ENCODE measurements at regions not wholly inside any gene's neighbourhood (a gene's known extent, or its start where the extent isn't known, plus 50 kb on each side); places are given as distances from the start of the nearest gene placed in this dataset.

DNA sequence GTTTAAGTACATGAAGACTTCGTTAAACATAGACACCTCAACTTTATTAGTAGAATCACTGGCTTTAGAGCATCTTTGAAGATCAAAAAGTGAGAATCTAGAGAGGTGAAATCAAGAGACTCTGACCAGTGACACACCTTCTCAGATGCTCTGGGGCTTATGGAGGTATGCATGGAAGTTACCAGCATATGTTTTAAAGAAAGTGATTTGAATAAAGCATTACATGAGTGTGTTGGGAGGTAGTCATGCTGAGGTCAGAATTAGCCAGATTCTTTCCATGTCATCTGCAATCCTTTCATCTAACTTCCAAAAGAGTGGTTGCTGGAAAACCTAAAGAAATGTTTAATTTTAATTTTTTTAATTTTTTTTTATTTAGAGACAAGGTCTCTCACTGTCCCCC lies 658.0 kb upstream of the GOLIM4 start:
- H3K4me3 ChIP-seq (ENCODE audit: low read depth, low read length): no peak overlapping the region
- TF ChIP-seq, protein P1, sequence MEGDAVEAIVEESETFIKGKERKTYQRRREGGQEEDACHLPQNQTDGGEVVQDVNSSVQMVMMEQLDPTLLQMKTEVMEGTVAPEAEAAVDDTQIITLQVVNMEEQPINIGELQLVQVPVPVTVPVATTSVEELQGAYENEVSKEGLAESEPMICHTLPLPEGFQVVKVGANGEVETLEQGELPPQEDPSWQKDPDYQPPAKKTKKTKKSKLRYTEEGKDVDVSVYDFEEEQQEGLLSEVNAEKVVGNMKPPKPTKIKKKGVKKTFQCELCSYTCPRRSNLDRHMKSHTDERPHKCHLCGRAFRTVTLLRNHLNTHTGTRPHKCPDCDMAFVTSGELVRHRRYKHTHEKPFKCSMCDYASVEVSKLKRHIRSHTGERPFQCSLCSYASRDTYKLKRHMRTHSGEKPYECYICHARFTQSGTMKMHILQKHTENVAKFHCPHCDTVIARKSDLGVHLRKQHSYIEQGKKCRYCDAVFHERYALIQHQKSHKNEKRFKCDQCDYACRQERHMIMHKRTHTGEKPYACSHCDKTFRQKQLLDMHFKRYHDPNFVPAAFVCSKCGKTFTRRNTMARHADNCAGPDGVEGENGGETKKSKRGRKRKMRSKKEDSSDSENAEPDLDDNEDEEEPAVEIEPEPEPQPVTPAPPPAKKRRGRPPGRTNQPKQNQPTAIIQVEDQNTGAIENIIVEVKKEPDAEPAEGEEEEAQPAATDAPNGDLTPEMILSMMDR (IDR thresholded peaks at IDR 0.05; ENCODE audit: low read depth, low read length): no peak

DNA sequence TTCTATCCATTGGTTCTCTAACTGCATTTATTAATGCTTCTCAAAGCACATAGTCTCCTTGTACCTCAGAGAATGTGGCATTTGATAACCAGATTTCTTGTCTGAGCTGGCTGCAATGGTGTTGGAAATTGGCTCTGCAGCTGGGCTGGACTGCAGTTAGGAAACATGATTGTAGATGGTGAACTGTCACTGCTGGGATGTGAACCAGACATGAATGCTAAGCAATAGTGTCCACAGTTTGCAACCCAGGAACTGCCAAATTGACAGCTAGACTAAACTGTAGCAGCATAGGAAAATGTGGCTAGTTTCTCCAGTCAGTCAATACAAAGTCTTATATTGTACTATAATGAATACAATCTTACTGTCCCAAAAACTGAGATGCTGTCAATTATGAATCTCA lies 656.6 kb upstream of the GOLIM4 start:
- no peak overlapping the region for H3K4me3 ChIP-seq (ENCODE audit: low read depth, low read length)
- TF ChIP-seq, protein P1 (IDR thresholded peaks at IDR 0.05; ENCODE audit: low read depth, low read length): no peak

DNA sequence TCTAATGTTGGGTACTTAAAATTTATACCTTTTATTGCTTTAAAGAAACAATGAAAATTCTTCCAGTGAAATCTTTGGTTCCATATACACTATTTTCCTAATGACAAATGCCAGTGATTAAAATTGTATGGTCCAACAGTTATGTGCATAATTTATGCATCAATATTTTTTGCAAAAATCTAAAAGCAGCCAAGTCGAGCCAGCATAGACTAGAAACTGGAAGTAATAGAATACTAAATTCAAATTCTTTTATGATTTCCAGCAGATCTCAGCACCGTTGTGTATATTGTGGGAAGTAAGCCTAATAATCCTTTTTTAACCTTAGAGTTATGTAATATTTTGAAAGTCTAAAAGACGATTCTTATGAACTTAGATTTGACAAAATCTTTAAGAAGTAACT lies 652.0 kb upstream of the GOLIM4 start:
- TF ChIP-seq, protein P1 (IDR thresholded peaks at IDR 0.05; ENCODE audit: low read depth, low read length): no peak

DNA sequence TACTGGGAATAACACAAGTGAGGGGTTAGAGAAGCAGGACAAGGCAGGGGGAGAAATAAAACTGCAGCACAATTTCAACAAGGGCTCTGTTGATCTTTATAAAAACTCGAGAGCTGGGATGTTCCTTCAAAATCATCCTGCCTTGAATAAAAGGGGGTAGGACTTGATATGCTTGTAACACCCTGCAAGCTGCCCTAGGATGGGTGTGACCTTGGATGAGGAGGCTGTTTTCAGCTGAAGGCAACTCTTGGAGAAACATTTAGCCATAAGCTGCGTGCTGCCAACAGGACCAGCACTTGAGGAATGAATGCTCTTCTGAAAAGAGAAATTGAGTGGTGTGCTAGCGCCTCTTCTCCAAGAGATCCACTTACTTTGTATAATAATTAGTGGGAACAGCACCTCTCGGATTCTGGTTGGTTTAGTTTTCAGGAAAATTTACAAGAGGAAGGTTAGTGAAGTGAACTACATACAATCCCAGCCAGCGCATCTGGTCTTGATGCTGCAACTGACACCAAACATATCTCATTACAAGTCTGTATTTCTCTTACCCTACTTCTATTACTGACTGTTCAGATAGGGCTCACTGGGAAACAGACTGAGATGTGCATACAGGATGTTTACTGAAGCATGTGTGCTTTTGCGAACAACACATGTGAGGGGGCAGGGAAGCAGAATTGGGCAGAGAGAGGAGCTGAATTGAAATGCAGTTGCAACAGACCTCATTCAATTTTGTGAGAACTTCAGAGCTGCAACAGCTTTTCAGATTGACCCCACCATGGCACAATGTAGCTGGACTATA lies 643.0 kb upstream of the GOLIM4 start:
- TF ChIP-seq, protein P1 (IDR thresholded peaks at IDR 0.05; ENCODE audit: low read depth, low read length): no peak
- no peak overlapping the region for H3K4me3 ChIP-seq (ENCODE audit: low read depth, low read length)

More for the DNA sequence above, 652.0 kb upstream of the GOLIM4 start:
- H3K4me3 ChIP-seq (ENCODE audit: low read depth, low read length): no peak overlapping the region

DNA sequence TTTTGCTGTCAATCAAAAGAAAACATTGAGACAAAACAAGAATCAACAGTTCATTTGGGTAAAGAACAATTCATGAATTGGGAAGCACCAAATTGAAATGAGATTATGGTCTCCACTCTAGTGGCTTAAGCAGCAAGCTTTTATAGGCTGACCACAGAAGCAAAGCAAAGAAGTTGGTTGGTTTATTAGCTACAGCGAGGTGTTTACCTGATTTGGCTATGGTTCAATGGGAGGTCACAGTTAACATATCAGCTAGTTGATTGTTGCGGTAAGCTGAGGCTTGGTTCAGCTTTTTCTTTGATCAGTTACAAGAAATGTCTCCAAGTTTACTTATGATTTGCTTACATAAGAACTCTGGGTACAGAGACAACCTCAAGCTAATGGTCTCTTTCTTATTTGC lies 640.5 kb upstream of the GOLIM4 start:
- no peak overlapping the region for H3K4me3 ChIP-seq (ENCODE audit: low read depth, low read length)
- TF ChIP-seq, protein P1 (IDR thresholded peaks at IDR 0.05; ENCODE audit: low read depth, low read length): no peak

DNA sequence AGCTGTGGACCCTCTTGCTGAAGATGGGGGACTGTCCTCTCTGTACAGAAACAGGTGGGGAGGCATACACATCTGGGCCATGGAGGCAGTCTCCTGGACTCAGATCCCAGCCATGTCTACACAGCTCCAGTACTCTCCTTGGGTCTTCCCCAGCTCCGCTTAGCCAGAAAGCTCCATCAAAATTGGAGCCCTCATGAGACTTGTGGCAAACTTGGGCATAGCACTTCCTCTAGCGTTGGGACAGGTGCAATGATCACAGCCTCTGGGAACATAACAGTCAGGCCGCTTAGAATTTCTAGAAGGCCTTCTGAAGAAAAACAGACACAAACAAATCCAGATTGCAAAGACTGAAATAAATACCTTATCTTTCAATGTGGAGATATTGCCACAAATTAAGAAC lies 634.3 kb upstream of the GOLIM4 start:
- TF ChIP-seq, protein P1 (IDR thresholded peaks at IDR 0.05; ENCODE audit: low read depth, low read length): no peak
- H3K4me3 ChIP-seq (ENCODE audit: low read depth, low read length): no peak overlapping the region

DNA sequence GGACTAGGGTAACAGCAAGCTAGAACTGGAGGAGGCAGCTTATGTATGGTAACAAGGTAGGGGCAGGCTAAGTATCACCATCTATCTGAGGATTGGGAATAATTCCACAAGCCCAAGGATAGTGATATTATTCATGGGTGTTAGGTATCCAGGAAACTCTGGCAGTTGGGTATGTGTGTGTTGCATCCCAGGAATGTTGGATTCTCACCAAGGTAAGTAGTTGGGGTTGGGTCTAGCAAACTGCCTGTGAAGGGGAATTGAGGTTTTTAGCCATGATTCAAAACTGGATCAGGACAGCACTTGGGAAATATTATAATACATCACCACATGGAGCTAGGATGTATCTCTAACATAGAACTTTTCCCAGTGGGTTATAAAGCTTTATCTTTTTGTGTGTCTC lies 626.4 kb upstream of the GOLIM4 start:
- TF ChIP-seq, protein P1 (IDR thresholded peaks at IDR 0.05; ENCODE audit: low read depth, low read length): no peak
- no peak overlapping the region for H3K4me3 ChIP-seq (ENCODE audit: low read depth, low read length)
